K562 (cell line): ENCODE measurements at regions not wholly inside any gene's neighbourhood (a gene's known extent, or its start where the extent isn't known, plus 50 kb on each side); places are given as distances from the start of the nearest gene placed in this dataset.

Experiments
- ATAC-seq: fragments of 200-7000 bp; cut with Tn5 transposase; 3 replicates; pipeline ENCODE4 v1.9.1; 2020; ENCODE audit warnings: moderate library complexity
- BruUV-seq: library from RNA; stranded (reverse); fragments of 400-500 nt; replicated peaks from 2 replicates; lab custom pipeline; 2021; lab: Mats Ljungman, UMichigan
- CTCF ChIA-PET: fragments of 300-600 bp; formaldehyde crosslinking; extraction: SDS; loops from one replicate; lab custom pipeline; 2021; ENCODE audit warnings: low intra/inter-chr PET ratio; lab: Yijun Ruan, JAX
- POLR2A ChIA-PET: fragments of 300-600, 350-650 bp; sonication (Branson Sonifier 250); formaldehyde crosslinking; extraction: SDS; loops from one replicate; lab custom pipeline; 2021; ENCODE audit warnings: antibody characterized with exemption, inconsistent platforms; lab: Yijun Ruan, JAX
- DNase-seq, 4 experiments: peaks; one replicate each; pipeline versions ENCODE4 v3.0.0 to v3.0.0-alpha.2; 2011 to 2018; ENCODE audit warnings: low spot score in 3 of 4, mixed read lengths in 3 of 4; ENCODE audit errors: extremely low read depth in 1 of 4
- FAIRE-seq: peaks from 2 replicates; lab custom pipeline; 2011; peaks lifted over from hg19 to GRCh38; lab: Jason Lieb, UNC
- H2AFZ ChIP-seq: 2 replicates; pipeline ENCODE4 v1.6.0; 2011; ENCODE audit warnings: low read depth, low read length, control low read depth, inconsistent platforms
- H3K27ac ChIP-seq: fragments of 200-600 bp; 3 replicates; pipeline ENCODE4 v1.8.0; 2011; ENCODE audit warnings: low read depth, mild to moderate bottlenecking, control low read depth, inconsistent platforms, low read length, moderate library complexity, mixed read lengths; ENCODE audit errors: extremely low read depth
- H3K27me3 ChIP-seq, 2 experiments: fragments of 300-600 bp in 1 of 2; 2 replicates in 1 of 2; 3 replicates in 1 of 2; pipeline versions ENCODE4 v1.6.0 to v1.8.0; 2011; ENCODE audit warnings: inconsistent platforms in 2 of 2, low read length in 2 of 2, mild to moderate bottlenecking in 1 of 2, mixed read lengths in 1 of 2, moderate library complexity in 1 of 2; ENCODE audit not compliant: control insufficient read depth in 2 of 2, insufficient read depth in 2 of 2
- H3K36me3 ChIP-seq: fragments of 300-600 bp; 3 replicates; pipeline ENCODE4 v1.8.0; 2011; ENCODE audit warnings: mild to moderate bottlenecking, low read length, inconsistent platforms; ENCODE audit not compliant: control insufficient read depth, insufficient read depth
- H3K4me1 ChIP-seq, 2 experiments: fragments of 200-600 bp in 1 of 2; replicated peaks in 1 of 2; 2 replicates in 1 of 2; 3 replicates in 1 of 2; pipeline versions ENCODE4 v1.5.1 to v1.8.0; 2011; ENCODE audit warnings: inconsistent platforms in 2 of 2, low read length in 2 of 2, mild to moderate bottlenecking in 1 of 2, mixed read lengths in 1 of 2, moderate library complexity in 1 of 2; ENCODE audit not compliant: control insufficient read depth in 2 of 2, insufficient read depth in 2 of 2
- H3K4me2 ChIP-seq: 2 replicates; pipeline ENCODE4 v1.6.1; 2011; ENCODE audit warnings: low read length, control low read depth, inconsistent platforms, mixed read lengths; ENCODE audit not compliant: insufficient read depth
- H3K4me3 ChIP-seq: fragments of 200-600 bp; sonication (generic), shearing (Covaris generic); 2 replicates; pipeline ENCODE4 v1.5.1; 2016; ENCODE audit warnings: control low read depth, inconsistent platforms
- H3K79me2 ChIP-seq: fragments of 200-600 bp; 3 replicates; pipeline ENCODE4 v1.8.0; 2011; ENCODE audit warnings: low read length, inconsistent platforms; ENCODE audit not compliant: control insufficient read depth, insufficient read depth
- H3K9ac ChIP-seq, 2 experiments: 2 replicates each; pipeline versions ENCODE4 v1.6.0 to v1.6.1; 2011; ENCODE audit warnings: low read depth in 2 of 2, low read length in 2 of 2, control low read depth in 1 of 2, inconsistent platforms in 1 of 2, mild to moderate bottlenecking in 1 of 2, mixed read lengths in 1 of 2; ENCODE audit not compliant: insufficient read depth in 1 of 2
- H3K9me1 ChIP-seq: one replicate; pipeline ENCODE4 v1.6.0; 2011; ENCODE audit warnings: inconsistent platforms, mild to moderate bottlenecking, low read length, moderate library complexity; ENCODE audit not compliant: control insufficient read depth, insufficient read depth
- H3K9me3 ChIP-seq: replicated peaks from 2 replicates; pipeline ENCODE4 v1.5.1; 2011; ENCODE audit warnings: low read depth, low read length, inconsistent platforms; ENCODE audit not compliant: control insufficient read depth, insufficient read depth
- H4K20me1 ChIP-seq: replicated peaks from 2 replicates; pipeline ENCODE4 v1.6.1; 2011; ENCODE audit warnings: low read length, inconsistent platforms, mixed read lengths; ENCODE audit not compliant: control insufficient read depth, insufficient read depth
- CEBPG ChIP-seq, 3 experiments: fragments of 200-800 bp in 1 of 3; sonication (Bioruptor generic) in 1 of 3; sonication (generic) in 1 of 3; formaldehyde crosslinking in 1 of 3; IDR thresholded peaks in 2 of 3; conservative IDR thresholded peaks in 1 of 3; 2 replicates each; pipeline versions ENCODE4 v1.6.1 to v1.8.0; 2016 to 2022; ENCODE audit warnings: missing compliant biosample characterization in 2 of 3, missing genetic modification characterization in 2 of 3, mild to moderate bottlenecking in 1 of 3, missing genetic modification reagents in 1 of 3
- E2F3 ChIP-seq: fragments of 250-450 bp; sonication (Bioruptor Pico); IDR thresholded peaks from 2 replicates; pipeline ENCODE4 v1.4.0; 2020; ENCODE audit warnings: mild to moderate bottlenecking
- GTF2F1 ChIP-seq: IDR thresholded peaks from 2 replicates; pipeline ENCODE4 v1.6.1; 2011; ENCODE audit warnings: low read depth, low read length, improper control_type of control experiment
- ID3 ChIP-seq, 2 experiments: fragments of 250-450 bp in 1 of 2; fragments of 450-650 bp in 1 of 2; sonication (Bioruptor Pico) in 1 of 2; IDR thresholded peaks; 2 replicates each; pipeline versions ENCODE4 v1.6.1 to v1.8.0; 2016 to 2021; ENCODE audit warnings: mild to moderate bottlenecking in 2 of 2, moderate library complexity in 2 of 2, missing compliant biosample characterization in 1 of 2, missing genetic modification characterization in 1 of 2
- IRF2 ChIP-seq: sonication (generic); formaldehyde crosslinking; IDR thresholded peaks from 2 replicates; pipeline ENCODE4 v1.8.1; 2022; ENCODE audit warnings: mild to moderate bottlenecking, missing genetic modification reagents
- LARP7 ChIP-seq: fragments of 450-650 bp; IDR thresholded peaks from 2 replicates; pipeline ENCODE4 v1.6.1; 2016
- MITF ChIP-seq: IDR thresholded peaks from 2 replicates; pipeline ENCODE4 v1.6.1; 2014; ENCODE audit warnings: antibody characterized with exemption
- NCOA1 ChIP-seq: fragments of 450-650 bp; IDR thresholded peaks from 2 replicates; pipeline ENCODE4 v1.6.1; 2016; ENCODE audit warnings: low read depth
- RBM17 ChIP-seq: fragments of 200-400 bp; formaldehyde crosslinking; IDR thresholded peaks from 2 replicates; pipeline ENCODE4 v1.6.1; 2017; ENCODE audit warnings: low read depth, mild to moderate bottlenecking, low read length, borderline replicate concordance
- RBM34 ChIP-seq: fragments of 200-400 bp; formaldehyde crosslinking; IDR thresholded peaks from 2 replicates; pipeline ENCODE4 v1.6.1; 2018; ENCODE audit warnings: low read length, borderline replicate concordance; ENCODE audit not compliant: insufficient read depth
- ZKSCAN1 ChIP-seq: fragments of 150-350 bp; IDR thresholded peaks from 2 replicates; pipeline ENCODE4 v1.6.1; 2016; ENCODE audit warnings: low read depth, low read length
- ZKSCAN8 ChIP-seq: fragments of 200-800 bp; sonication (Bioruptor generic); IDR thresholded peaks from 2 replicates; pipeline ENCODE4 v1.6.1; 2016; ENCODE audit warnings: missing genetic modification characterization, missing compliant biosample characterization
- ZMIZ1 ChIP-seq, 2 experiments: fragments of 150-350 bp in 1 of 2; IDR thresholded peaks; 2 replicates each; pipeline ENCODE4 v1.6.1; 2012 to 2016; ENCODE audit warnings: low read depth in 2 of 2, low read length in 2 of 2, mild to moderate bottlenecking in 1 of 2, moderate library complexity in 1 of 2
- ZNF134 ChIP-seq: fragments of 250-450 bp; sonication (Bioruptor Pico); conservative IDR thresholded peaks from 2 replicates; pipeline ENCODE4 v1.4.0; 2020
- ZNF3 ChIP-seq: fragments of 250-450 bp; sonication (Bioruptor Pico); IDR thresholded peaks from 2 replicates; pipeline ENCODE4 v1.5.0; 2021; ENCODE audit warnings: mild to moderate bottlenecking, moderate library complexity
- WGBS: fragments of 100-300 bp; shearing (Covaris generic); methylation state at CpG from one replicate; pipeline ENCODE4 v1.1.6; 2016; ENCODE audit warnings: low coverage, mixed read lengths; ENCODE audit not compliant: insufficient coverage; ENCODE audit errors: missing lambda C conversion rate; 5-methylcytosine and 5-hydroxymethylcytosine counted together
- in situ Hi-C: fragments of 300-500 bp; cut with MboI; formaldehyde crosslinking; loops from 4 replicates; pipeline ENCODE4 v1.15.0; 2018; ENCODE audit warnings: inconsistent platforms, mixed read lengths
- intact Hi-C: fragments of 100-400 bp; cut with micrococcal nuclease; formaldehyde crosslinking; loops from 2 replicates; pipeline ENCODE4 v1.14.2; 2022

- no peak overlapping the region for H2AFZ ChIP-seq
- TF ChIP-seq ZKSCAN8 (CRISPR knock-in tag) = no peak
- no peak for TF ChIP-seq MITF
- TF ChIP-seq LARP7 = no peak
- no peak for TF ChIP-seq ID3 (CRISPR knock-in tag; IDR thresholded peaks at IDR 0.05)
- TF ChIP-seq ID3 (tag; IDR thresholded peaks at IDR 0.05) = no peak
- no peak for TF ChIP-seq GTF2F1
- TF ChIP-seq ZNF134 (CRISPR knock-in tag) = no peak
- no peak for TF ChIP-seq RBM34
- TF ChIP-seq ZMIZ1 (IDR thresholded peaks at IDR 0.05; ENCODE audit: low read depth in 2 of 2, low read length in 2 of 2) = no peak
- TF ChIP-seq E2F3 = no peak
- TF ChIP-seq CEBPG (CRISPR knock-in tag; IDR thresholded peaks at IDR 0.05) = no peak
- no peak for TF ChIP-seq CEBPG (tag; conservative IDR thresholded peaks at IDR 0.05 in 1 of 2, IDR thresholded peaks at IDR 0.05 in 1 of 2)
- no peak for TF ChIP-seq ZKSCAN1
- TF ChIP-seq NCOA1 = no peak
- no peak for TF ChIP-seq IRF2 (CRISPR knock-in tag)
- TF ChIP-seq ZNF3 (CRISPR knock-in tag) = no peak
- TF ChIP-seq RBM17 = no peak
- H3K27me3 ChIP-seq = no peaks in the 10 kb centered on the region
- H3K36me3 ChIP-seq = no peaks in the 10 kb centered on the region
- H3K4me3 ChIP-seq = no peak overlapping the region
- no peaks in the 10 kb centered on the region; the same call in 1 of the 2 replicates for H3K9me3 ChIP-seq
- no peaks in the 10 kb centered on the region for H3K79me2 ChIP-seq
- no peak for ATAC-seq
- no peak for FAIRE-seq
- CTCF ChIA-PET = no interaction called here
- H3K9me1 ChIP-seq = no peaks in the 10 kb centered on the region
- H3K4me2 ChIP-seq = no peak overlapping the region
- no peaks in the 10 kb centered on the region for H3K4me1 ChIP-seq
- WGBS = 0% methylated on average over 2 of the region's 2 CpGs
- no peak for DNase-seq
- no peak overlapping the region for H3K9ac ChIP-seq
- in situ Hi-C loops = no loop called here
- no peak overlapping the region for H3K27ac ChIP-seq
- no peaks in the 10 kb centered on the region for H4K20me1 ChIP-seq
- BruUV-seq = no TSS peak
- intact Hi-C loops = no loop called here
- POLR2A ChIA-PET = no interaction called here
These were observed 1014.1 kb downstream of the TMTC2 start for GRCh38 chr12:83700838-83701237.
